SK-N-MC (cell line): ENCODE measurements at regions not wholly inside any gene's neighbourhood (a gene's known extent, or its start where the extent isn't known, plus 50 kb on each side); places are given as distances from the start of the nearest gene placed in this dataset.

Source experiments
- EZH2 ChIP-seq: fragments of 200-600 bp; sonication (generic); IDR thresholded peaks from one replicate; pipeline ENCODE4 v1.6.1; 2017; ENCODE audit warnings: antibody characterized with exemption
- POLR2AphosphoS5 ChIP-seq: IDR thresholded peaks from 2 replicates; pipeline ENCODE4 v1.6.1; 2012; ENCODE audit warnings: mild to moderate bottlenecking, low read depth, low read length, borderline replicate concordance

DNA sequence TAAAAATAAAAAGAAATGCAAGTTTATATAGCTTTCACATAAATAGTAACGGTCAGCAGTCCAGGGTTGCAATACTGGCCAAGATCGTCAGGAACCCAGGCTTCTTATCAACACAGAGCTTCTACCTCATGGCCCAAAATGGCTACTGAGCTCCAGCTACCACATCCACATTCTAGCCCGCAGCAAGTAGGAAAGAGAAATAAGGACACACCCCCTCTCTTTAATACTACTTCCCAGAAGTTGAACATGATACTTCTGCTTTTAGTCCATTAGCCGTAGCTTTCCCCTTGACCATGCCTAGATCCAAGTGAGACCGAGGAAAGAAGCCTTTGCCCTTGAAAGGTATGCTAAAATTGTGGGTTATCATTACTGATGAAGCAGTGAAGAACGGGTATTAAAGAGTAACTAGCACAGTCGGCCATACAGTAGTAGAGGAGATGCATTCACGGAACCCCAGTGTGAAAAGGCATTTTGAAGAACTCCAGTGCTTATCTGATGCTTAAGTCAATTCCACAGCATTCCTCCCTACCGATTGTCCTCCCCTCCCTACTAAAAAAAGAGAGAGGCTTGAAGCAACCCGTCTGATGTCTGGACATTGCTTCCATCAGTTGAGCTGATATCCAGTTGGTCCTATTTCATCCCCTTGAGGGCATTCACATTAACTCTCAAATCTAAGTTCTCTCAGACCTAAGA, 226.9 kb upstream of the RREB1 start:
- TF ChIP-seq EZH2 (no peak), POLR2AphosphoS5 (no peak)
